SK-N-SH (cell line): ENCODE measurements at regions not wholly inside any gene's neighbourhood (a gene's known extent, or its start where the extent isn't known, plus 50 kb on each side); places are given as distances from the start of the nearest gene placed in this dataset.

Source experiments
- MXI1 ChIP-seq: IDR thresholded peaks from 2 replicates; pipeline ENCODE4 v1.6.1; 2012; ENCODE audit warnings: mild to moderate bottlenecking, low read depth, low read length, improper control_type of control experiment
- NRF1 ChIP-seq: IDR thresholded peaks from 2 replicates; pipeline ENCODE4 v1.6.1; 2012; ENCODE audit warnings: low read depth, mild to moderate bottlenecking, low read length
- POLR2AphosphoS5 ChIP-seq: IDR thresholded peaks from 2 replicates; pipeline ENCODE4 v1.6.1; 2012; ENCODE audit warnings: low read depth, low read length
- RFX5 ChIP-seq: IDR thresholded peaks from 2 replicates; pipeline ENCODE4 v1.6.1; 2012; ENCODE audit warnings: mild to moderate bottlenecking, improper control_type of control experiment, low read length
- RXRA ChIP-seq: IDR thresholded peaks from 2 replicates; pipeline ENCODE4 v1.4.0; 2012; ENCODE audit warnings: low read depth, mild to moderate bottlenecking, borderline replicate concordance
- TCF12 ChIP-seq: IDR thresholded peaks from 2 replicates; pipeline ENCODE4 v1.4.0; 2012
- YY1 ChIP-seq: IDR thresholded peaks from 2 replicates; pipeline ENCODE4 v1.4.0; 2012; ENCODE audit warnings: low read depth, mild to moderate bottlenecking
- TF ChIP-seq, protein P1 (sequence below): IDR thresholded peaks from 2 replicates; pipeline ENCODE4 v1.6.1; 2012; ENCODE audit warnings: mild to moderate bottlenecking, low read depth, low read length, moderate library complexity
- TF ChIP-seq, protein P2 (sequence below): fragments of 200-600 bp; sonication (generic); IDR thresholded peaks from 2 replicates; pipeline ENCODE4 v1.6.1; 2017; ENCODE audit warnings: antibody characterized with exemption, mild to moderate bottlenecking, moderate library complexity
- TF ChIP-seq, protein P3 (sequence below): IDR thresholded peaks from 2 replicates; pipeline ENCODE4; 2012
- TF ChIP-seq, protein P4 (sequence below): IDR thresholded peaks from 2 replicates; pipeline ENCODE4 v1.4.0; 2012; ENCODE audit warnings: low read depth, borderline replicate concordance

DNA sequence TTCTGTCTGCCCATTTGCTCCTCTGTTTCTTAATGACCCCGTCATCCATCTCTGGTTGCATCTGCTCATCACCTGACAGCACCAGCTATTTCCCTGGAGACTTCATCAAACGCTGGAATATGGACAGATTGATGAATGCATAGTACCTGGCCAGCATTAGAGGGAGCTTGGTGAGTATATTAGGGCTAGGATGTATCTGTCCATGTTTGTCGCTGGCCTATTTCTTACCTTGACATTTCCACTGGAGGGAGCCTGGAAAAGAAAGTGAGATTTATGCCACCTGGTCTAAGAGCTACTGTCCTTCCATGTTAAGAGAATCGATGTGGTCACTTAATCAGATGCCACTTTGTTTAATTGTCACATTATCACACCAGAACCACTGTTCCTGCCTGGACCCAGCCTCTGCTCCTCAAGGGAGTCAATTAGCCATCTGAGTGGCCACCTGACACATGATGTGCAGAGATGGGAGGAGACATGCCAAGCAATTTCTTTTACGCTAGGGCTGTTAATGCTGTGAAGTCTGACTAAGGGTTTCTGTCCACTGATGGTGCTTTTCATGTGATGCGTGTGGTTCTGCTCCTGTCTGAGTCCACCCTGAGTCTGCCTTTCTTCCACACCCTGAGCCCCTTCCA, 75.3 kb upstream of the SFSWAP start:
- TF ChIP-seq TCF12 (no peak), RXRA (no peak), RFX5 (no peak), POLR2AphosphoS5 (no peak), MXI1 (no peak), NRF1 (no peak), YY1 (no peak)
- TF ChIP-seq, protein P1, sequence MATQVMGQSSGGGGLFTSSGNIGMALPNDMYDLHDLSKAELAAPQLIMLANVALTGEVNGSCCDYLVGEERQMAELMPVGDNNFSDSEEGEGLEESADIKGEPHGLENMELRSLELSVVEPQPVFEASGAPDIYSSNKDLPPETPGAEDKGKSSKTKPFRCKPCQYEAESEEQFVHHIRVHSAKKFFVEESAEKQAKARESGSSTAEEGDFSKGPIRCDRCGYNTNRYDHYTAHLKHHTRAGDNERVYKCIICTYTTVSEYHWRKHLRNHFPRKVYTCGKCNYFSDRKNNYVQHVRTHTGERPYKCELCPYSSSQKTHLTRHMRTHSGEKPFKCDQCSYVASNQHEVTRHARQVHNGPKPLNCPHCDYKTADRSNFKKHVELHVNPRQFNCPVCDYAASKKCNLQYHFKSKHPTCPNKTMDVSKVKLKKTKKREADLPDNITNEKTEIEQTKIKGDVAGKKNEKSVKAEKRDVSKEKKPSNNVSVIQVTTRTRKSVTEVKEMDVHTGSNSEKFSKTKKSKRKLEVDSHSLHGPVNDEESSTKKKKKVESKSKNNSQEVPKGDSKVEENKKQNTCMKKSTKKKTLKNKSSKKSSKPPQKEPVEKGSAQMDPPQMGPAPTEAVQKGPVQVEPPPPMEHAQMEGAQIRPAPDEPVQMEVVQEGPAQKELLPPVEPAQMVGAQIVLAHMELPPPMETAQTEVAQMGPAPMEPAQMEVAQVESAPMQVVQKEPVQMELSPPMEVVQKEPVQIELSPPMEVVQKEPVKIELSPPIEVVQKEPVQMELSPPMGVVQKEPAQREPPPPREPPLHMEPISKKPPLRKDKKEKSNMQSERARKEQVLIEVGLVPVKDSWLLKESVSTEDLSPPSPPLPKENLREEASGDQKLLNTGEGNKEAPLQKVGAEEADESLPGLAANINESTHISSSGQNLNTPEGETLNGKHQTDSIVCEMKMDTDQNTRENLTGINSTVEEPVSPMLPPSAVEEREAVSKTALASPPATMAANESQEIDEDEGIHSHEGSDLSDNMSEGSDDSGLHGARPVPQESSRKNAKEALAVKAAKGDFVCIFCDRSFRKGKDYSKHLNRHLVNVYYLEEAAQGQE = no peak
- TF ChIP-seq, protein P2, sequence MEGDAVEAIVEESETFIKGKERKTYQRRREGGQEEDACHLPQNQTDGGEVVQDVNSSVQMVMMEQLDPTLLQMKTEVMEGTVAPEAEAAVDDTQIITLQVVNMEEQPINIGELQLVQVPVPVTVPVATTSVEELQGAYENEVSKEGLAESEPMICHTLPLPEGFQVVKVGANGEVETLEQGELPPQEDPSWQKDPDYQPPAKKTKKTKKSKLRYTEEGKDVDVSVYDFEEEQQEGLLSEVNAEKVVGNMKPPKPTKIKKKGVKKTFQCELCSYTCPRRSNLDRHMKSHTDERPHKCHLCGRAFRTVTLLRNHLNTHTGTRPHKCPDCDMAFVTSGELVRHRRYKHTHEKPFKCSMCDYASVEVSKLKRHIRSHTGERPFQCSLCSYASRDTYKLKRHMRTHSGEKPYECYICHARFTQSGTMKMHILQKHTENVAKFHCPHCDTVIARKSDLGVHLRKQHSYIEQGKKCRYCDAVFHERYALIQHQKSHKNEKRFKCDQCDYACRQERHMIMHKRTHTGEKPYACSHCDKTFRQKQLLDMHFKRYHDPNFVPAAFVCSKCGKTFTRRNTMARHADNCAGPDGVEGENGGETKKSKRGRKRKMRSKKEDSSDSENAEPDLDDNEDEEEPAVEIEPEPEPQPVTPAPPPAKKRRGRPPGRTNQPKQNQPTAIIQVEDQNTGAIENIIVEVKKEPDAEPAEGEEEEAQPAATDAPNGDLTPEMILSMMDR = no peak
- TF ChIP-seq, protein P3, sequence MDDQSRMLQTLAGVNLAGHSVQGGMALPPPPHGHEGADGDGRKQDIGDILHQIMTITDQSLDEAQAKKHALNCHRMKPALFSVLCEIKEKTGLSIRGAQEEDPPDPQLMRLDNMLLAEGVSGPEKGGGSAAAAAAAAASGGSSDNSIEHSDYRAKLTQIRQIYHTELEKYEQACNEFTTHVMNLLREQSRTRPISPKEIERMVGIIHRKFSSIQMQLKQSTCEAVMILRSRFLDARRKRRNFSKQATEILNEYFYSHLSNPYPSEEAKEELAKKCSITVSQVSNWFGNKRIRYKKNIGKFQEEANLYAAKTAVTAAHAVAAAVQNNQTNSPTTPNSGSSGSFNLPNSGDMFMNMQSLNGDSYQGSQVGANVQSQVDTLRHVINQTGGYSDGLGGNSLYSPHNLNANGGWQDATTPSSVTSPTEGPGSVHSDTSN = no peak
- TF ChIP-seq, protein P4, sequence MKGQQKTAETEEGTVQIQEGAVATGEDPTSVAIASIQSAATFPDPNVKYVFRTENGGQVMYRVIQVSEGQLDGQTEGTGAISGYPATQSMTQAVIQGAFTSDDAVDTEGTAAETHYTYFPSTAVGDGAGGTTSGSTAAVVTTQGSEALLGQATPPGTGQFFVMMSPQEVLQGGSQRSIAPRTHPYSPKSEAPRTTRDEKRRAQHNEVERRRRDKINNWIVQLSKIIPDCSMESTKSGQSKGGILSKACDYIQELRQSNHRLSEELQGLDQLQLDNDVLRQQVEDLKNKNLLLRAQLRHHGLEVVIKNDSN = no peak
